HCT116 (cell line): ENCODE measurements at regions not wholly inside any gene's neighbourhood (a gene's known extent, or its start where the extent isn't known, plus 50 kb on each side); places are given as distances from the start of the nearest gene placed in this dataset.

ENCODE experiments used
- ATAC-seq: fragments of 200-7000 bp; cut with Tn5 transposase; 2 replicates; pipeline ENCODE4 v1.9.1; 2020; ENCODE audit warnings: mild to moderate bottlenecking, moderate library complexity
- BruUV-seq: library from RNA; stranded (reverse); fragments of 400-500 nt; replicated peaks from 2 replicates; lab custom pipeline; 2021; lab: Mats Ljungman, UMichigan
- CTCF ChIA-PET: fragments of 300-600 bp; sonication (Branson Sonifier 250); formaldehyde crosslinking; loops from one replicate; lab custom pipeline; 2021; ENCODE audit warnings: antibody characterized with exemption; lab: Charles Lee
- POLR2A ChIA-PET: fragments of 300-600, 350-600 bp; sonication (Branson Sonifier 250); formaldehyde crosslinking; loops from one replicate; lab custom pipeline; 2021; ENCODE audit warnings: antibody characterized with exemption; lab: Charles Lee
- RAD21 ChIA-PET, 2 experiments: fragments of 300-600 bp; sonication (Branson Sonifier 250); formaldehyde crosslinking; loops; one replicate each; lab custom pipeline; 2023; ENCODE audit warnings: low total read pairs in 2 of 2; ENCODE audit not compliant: uncharacterized antibody in 2 of 2, unreplicated experiment in 2 of 2, low non-redundant PET in 1 of 2; lab: Charles Lee
- DNase-seq: peaks from one replicate; pipeline ENCODE4 v3.0.0-alpha.2; 2010; ENCODE audit warnings: low read depth, low spot score
- H2AFZ ChIP-seq: fragments of 200-600 bp; shearing (Covaris generic), sonication (generic); 2 replicates; pipeline ENCODE4 v1.6.1; 2017; ENCODE audit warnings: low read depth, mixed run types, mixed read lengths, antibody characterized with exemption, low read length; ENCODE audit not compliant: poor library complexity, severe bottlenecking
- H3K27ac ChIP-seq: 2 replicates; pipeline ENCODE4 v1.5.1; 2012; ENCODE audit warnings: low read depth, low read length
- H3K27me3 ChIP-seq: fragments of 200-600 bp; sonication (generic); 2 replicates; pipeline ENCODE4 v1.6.1; 2016; ENCODE audit warnings: mixed run types, low read length, mixed read lengths; ENCODE audit not compliant: insufficient read depth
- H3K36me3 ChIP-seq, 2 experiments: fragments of 200-500 bp in 1 of 2; fragments of 200-600 bp in 1 of 2; sonication (Bioruptor generic) in 1 of 2; sonication (generic) in 1 of 2; 2 replicates each; pipeline versions ENCODE4 v1.5.1 to v1.6.1; 2014 to 2016; ENCODE audit warnings: low read length in 2 of 2, inconsistent platforms in 1 of 2, mixed read lengths in 1 of 2, mixed run types in 1 of 2; ENCODE audit not compliant: insufficient read depth in 2 of 2, control insufficient read depth in 1 of 2
- H3K4me1 ChIP-seq, 2 experiments: fragments of 200-600 bp in 1 of 2; sonication (generic) in 1 of 2; 2 replicates each; pipeline versions ENCODE4 v1.5.1 to v1.6.1; 2012 to 2017; ENCODE audit warnings: low read length in 2 of 2, inconsistent platforms in 1 of 2, mild to moderate bottlenecking in 1 of 2, mixed read lengths in 1 of 2, mixed run types in 1 of 2, moderate library complexity in 1 of 2; ENCODE audit not compliant: insufficient read depth in 2 of 2, control insufficient read depth in 1 of 2
- H3K4me2 ChIP-seq: fragments of 200-600 bp; sonication (generic); 2 replicates; pipeline ENCODE4 v1.6.1; 2017; ENCODE audit warnings: mixed run types, low read length, mixed read lengths
- H3K4me3 ChIP-seq, 2 experiments: fragments of 200-600 bp in 1 of 2; sonication (generic) in 1 of 2; replicated peaks in 1 of 2; 2 replicates each; pipeline ENCODE4 v1.5.1; 2011 to 2016; ENCODE audit warnings: low read length in 2 of 2, control low read depth in 1 of 2, low read depth in 1 of 2, mild to moderate bottlenecking in 1 of 2, mixed read lengths in 1 of 2, mixed run types in 1 of 2
- H3K79me2 ChIP-seq: fragments of 200-600 bp; sonication (generic); 2 replicates; pipeline ENCODE4 v1.6.1; 2017; ENCODE audit warnings: mild to moderate bottlenecking, mixed run types, low read length, moderate library complexity, mixed read lengths; ENCODE audit not compliant: insufficient read depth
- H3K9ac ChIP-seq: fragments of 200-600 bp; sonication (generic); 2 replicates; pipeline ENCODE4 v1.6.1; 2016; ENCODE audit warnings: low read length, mixed read lengths
- H3K9me2 ChIP-seq: fragments of 200-600 bp; sonication (generic), shearing (Covaris generic); 2 replicates; pipeline ENCODE4 v1.6.1; 2017; ENCODE audit warnings: mixed run types, mild to moderate bottlenecking, moderate library complexity; ENCODE audit not compliant: insufficient read depth
- H3K9me3 ChIP-seq, 2 experiments: fragments of 200-500 bp in 1 of 2; fragments of 200-600 bp in 1 of 2; sonication (Bioruptor generic) in 1 of 2; sonication (generic) in 1 of 2; 2 replicates each; pipeline ENCODE4 v1.6.1; 2014 to 2017; ENCODE audit warnings: low read length in 2 of 2, mixed read lengths in 2 of 2, inconsistent platforms in 1 of 2, low read depth in 1 of 2, mild to moderate bottlenecking in 1 of 2, mixed run types in 1 of 2, moderate library complexity in 1 of 2; ENCODE audit not compliant: control insufficient read depth in 1 of 2, insufficient read depth in 1 of 2
- H4K20me1 ChIP-seq: fragments of 200-600 bp; sonication (generic), shearing (Covaris generic); 2 replicates; pipeline ENCODE4 v1.6.1; 2017; ENCODE audit warnings: mixed run types, mild to moderate bottlenecking, moderate library complexity; ENCODE audit not compliant: insufficient read depth
- CEBPB ChIP-seq: IDR thresholded peaks from 2 replicates; pipeline ENCODE4 v1.6.1; 2012; ENCODE audit warnings: low read depth
- EGR1 ChIP-seq: IDR thresholded peaks from 2 replicates; pipeline ENCODE4 v1.6.1; 2012; ENCODE audit warnings: low read depth
- EZH2phosphoT487 ChIP-seq: fragments of 200-600 bp; IDR thresholded peaks from 2 replicates; pipeline ENCODE4 v1.6.1; 2018; ENCODE audit warnings: antibody characterized with exemption, borderline replicate concordance
- JUND ChIP-seq: IDR thresholded peaks from 2 replicates; pipeline ENCODE4 v1.6.1; 2012
- POLR2A ChIP-seq: IDR thresholded peaks from 2 replicates; pipeline ENCODE4 v1.7.0; 2011; ENCODE audit warnings: borderline replicate concordance; ENCODE audit not compliant: insufficient read depth, insufficient read length; ENCODE audit errors: extremely low read depth
- SIN3A ChIP-seq: IDR thresholded peaks from 2 replicates; pipeline ENCODE4 v1.6.1; 2012; ENCODE audit warnings: low read depth
- SP1 ChIP-seq: IDR thresholded peaks from 2 replicates; pipeline ENCODE4 v1.6.1; 2012; ENCODE audit warnings: low read depth
- SRF ChIP-seq: IDR thresholded peaks from 2 replicates; pipeline ENCODE4 v1.6.1; 2012; ENCODE audit warnings: low read depth
- TCF7L2 ChIP-seq: IDR thresholded peaks from 2 replicates; pipeline ENCODE4 v1.7.0; 2011; ENCODE audit warnings: borderline replicate concordance, inconsistent platforms; ENCODE audit not compliant: insufficient read depth, insufficient read length; ENCODE audit errors: extremely low read depth
- YY1 ChIP-seq: IDR thresholded peaks from 2 replicates; pipeline ENCODE4 v1.6.1; 2011; ENCODE audit warnings: low read length, low read depth, moderate library complexity, mild to moderate bottlenecking; ENCODE audit not compliant: insufficient replicate concordance; ENCODE audit errors: extremely low read depth
- intact Hi-C: fragments of 100-400 bp; cut with micrococcal nuclease; formaldehyde crosslinking; loops from 2 replicates; pipeline ENCODE4 v1.10.0; 2022
- TF ChIP-seq, protein P1 (sequence below): IDR thresholded peaks from 2 replicates; pipeline ENCODE4 v1.6.1; 2012
- TF ChIP-seq, protein P2 (sequence below): IDR thresholded peaks from 2 replicates; pipeline ENCODE4 v1.6.1; 2011; ENCODE audit warnings: mild to moderate bottlenecking, low read length, moderate library complexity; ENCODE audit not compliant: insufficient replicate concordance; ENCODE audit errors: extremely low read depth

DNA sequence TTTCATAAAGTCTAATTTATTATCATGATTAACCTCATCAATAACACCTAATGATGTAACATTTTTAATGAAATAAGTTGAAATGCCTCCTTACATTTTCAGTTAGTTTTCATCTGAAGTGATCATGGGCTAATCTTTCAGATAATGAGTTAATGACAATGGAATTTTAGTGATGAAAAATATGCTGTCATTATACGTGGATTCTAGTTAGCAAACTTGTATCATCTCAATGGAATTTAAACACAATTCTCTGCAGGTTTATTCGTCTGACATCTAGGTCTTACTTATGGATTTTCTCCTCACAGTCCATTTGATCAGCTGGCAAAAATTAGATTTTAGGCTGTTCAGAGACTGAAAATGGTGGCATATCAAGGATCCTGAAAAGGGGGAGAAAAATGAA lies 885.0 kb downstream of the SLC4A3 start:
- no peak overlapping the region for H2AFZ ChIP-seq
- H3K9me2 ChIP-seq, result no peaks in the 10 kb centered on the region
- ATAC-seq (no peak), DNase-seq (no peak)
- TF ChIP-seq SRF, result no peak
- no peak for TF ChIP-seq JUND
- TF ChIP-seq EGR1, result no peak
- no peak for TF ChIP-seq SIN3A
- TF ChIP-seq, protein P1, sequence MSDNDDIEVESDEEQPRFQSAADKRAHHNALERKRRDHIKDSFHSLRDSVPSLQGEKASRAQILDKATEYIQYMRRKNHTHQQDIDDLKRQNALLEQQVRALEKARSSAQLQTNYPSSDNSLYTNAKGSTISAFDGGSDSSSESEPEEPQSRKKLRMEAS, result no peak
- TF ChIP-seq, protein P2, sequence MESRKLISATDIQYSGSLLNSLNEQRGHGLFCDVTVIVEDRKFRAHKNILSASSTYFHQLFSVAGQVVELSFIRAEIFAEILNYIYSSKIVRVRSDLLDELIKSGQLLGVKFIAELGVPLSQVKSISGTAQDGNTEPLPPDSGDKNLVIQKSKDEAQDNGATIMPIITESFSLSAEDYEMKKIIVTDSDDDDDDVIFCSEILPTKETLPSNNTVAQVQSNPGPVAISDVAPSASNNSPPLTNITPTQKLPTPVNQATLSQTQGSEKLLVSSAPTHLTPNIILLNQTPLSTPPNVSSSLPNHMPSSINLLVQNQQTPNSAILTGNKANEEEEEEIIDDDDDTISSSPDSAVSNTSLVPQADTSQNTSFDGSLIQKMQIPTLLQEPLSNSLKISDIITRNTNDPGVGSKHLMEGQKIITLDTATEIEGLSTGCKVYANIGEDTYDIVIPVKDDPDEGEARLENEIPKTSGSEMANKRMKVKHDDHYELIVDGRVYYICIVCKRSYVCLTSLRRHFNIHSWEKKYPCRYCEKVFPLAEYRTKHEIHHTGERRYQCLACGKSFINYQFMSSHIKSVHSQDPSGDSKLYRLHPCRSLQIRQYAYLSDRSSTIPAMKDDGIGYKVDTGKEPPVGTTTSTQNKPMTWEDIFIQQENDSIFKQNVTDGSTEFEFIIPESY, result no peak
- TF ChIP-seq POLR2A, result no peak
- TF ChIP-seq SP1, result no peak
- no peak for TF ChIP-seq TCF7L2
- no peak for TF ChIP-seq YY1
- TF ChIP-seq CEBPB, result no peak
- TF ChIP-seq EZH2phosphoT487, result no peak
- no peak overlapping the region for H3K27ac ChIP-seq
- no TSS peak for BruUV-seq
- H3K79me2 ChIP-seq, result no peaks in the 10 kb centered on the region
- H3K9me3 ChIP-seq, result no peaks in the 10 kb centered on the region
- intact Hi-C loops, result no loop called here
- ChIA-PET CTCF (no interaction called here), RAD21 (no interaction called here), POLR2A (no interaction called here)
- H3K36me3 ChIP-seq, result no peaks in the 10 kb centered on the region
- H3K4me3 ChIP-seq, result no peak overlapping the region
- no peaks in the 10 kb centered on the region for H3K27me3 ChIP-seq
- no peaks in the 10 kb centered on the region for H4K20me1 ChIP-seq
- H3K9ac ChIP-seq, result no peak overlapping the region
- H3K4me2 ChIP-seq, result peak overlapping the region; percentile 24; the same call in 1 of the 2 replicates
- peaks cover 0 to 8% of the 10 kb centered on the region in 2 experiments; a peak in 1 of 4 replicates for H3K4me1 ChIP-seq
